PFSK-1 (cell line): ENCODE measurements at regions not wholly inside any gene's neighbourhood (a gene's known extent, or its start where the extent isn't known, plus 50 kb on each side); places are given as distances from the start of the nearest gene placed in this dataset.

Experiments
- FOXP2 ChIP-seq: optimal IDR thresholded peaks from 2 replicates; pipeline ENCODE3; 2011; ENCODE audit warnings: borderline replicate concordance, control low read depth, inconsistent platforms; ENCODE audit not compliant: insufficient read depth; ENCODE audit errors: extremely low read length, extremely low read depth
- POLR2AphosphoS5 ChIP-seq: IDR thresholded peaks from 2 replicates; pipeline ENCODE4 v1.6.1; 2012; ENCODE audit warnings: low read depth, mild to moderate bottlenecking, control low read depth, low read length, moderate library complexity
- SIN3A ChIP-seq: IDR thresholded peaks from 2 replicates; pipeline ENCODE4 v1.6.1; 2012; ENCODE audit warnings: mild to moderate bottlenecking, low read length, moderate library complexity, borderline replicate concordance; ENCODE audit not compliant: insufficient read depth
- TAF1 ChIP-seq: IDR thresholded peaks from 2 replicates; pipeline ENCODE4 v1.6.1; 2012; ENCODE audit warnings: low read length, control low read depth, borderline replicate concordance; ENCODE audit not compliant: insufficient read depth
- TF ChIP-seq, protein P1 (sequence below), 2 experiments: IDR thresholded peaks; 2 replicates each; pipeline versions ENCODE4 v1.6.1 to v1.8.0; 2011 to 2012; ENCODE audit warnings: low read depth in 2 of 2, low read length in 2 of 2, control low read depth in 1 of 2, inconsistent platforms in 1 of 2, mild to moderate bottlenecking in 1 of 2, moderate library complexity in 1 of 2; ENCODE audit not compliant: insufficient read depth in 1 of 2

DNA sequence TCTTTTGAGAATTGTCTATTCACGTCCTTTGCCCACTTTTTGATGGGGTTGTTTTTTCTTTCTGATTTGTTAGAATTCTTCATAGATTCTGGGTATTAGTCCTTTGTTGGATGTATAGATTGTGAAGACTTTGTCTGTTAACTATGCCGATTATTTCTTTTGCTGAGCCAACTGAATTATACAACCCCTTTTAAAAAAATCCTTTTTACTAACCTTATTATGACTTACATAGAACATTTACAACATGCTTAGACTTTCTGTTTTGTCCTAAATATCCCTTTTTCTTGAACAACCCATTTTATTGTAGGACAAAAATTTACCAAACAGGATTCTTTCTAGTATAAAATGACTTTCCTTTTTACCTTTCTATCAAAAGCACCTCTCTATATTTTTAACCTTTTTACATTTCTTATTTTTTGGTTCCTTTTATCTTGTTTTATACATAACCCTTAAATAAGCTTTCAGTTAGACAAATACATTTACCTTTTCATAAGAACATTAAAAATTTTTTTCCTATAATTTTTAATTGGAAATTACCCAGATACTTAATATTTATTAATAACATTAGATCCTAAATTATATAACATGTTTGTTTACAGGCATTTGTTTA is 70.4 kb upstream of the TTLL7 start:
- no peak for TF ChIP-seq POLR2AphosphoS5
- TF ChIP-seq SIN3A, result no peak
- TF ChIP-seq FOXP2, result no peak
- TF ChIP-seq TAF1, result no peak
- TF ChIP-seq, protein P1, sequence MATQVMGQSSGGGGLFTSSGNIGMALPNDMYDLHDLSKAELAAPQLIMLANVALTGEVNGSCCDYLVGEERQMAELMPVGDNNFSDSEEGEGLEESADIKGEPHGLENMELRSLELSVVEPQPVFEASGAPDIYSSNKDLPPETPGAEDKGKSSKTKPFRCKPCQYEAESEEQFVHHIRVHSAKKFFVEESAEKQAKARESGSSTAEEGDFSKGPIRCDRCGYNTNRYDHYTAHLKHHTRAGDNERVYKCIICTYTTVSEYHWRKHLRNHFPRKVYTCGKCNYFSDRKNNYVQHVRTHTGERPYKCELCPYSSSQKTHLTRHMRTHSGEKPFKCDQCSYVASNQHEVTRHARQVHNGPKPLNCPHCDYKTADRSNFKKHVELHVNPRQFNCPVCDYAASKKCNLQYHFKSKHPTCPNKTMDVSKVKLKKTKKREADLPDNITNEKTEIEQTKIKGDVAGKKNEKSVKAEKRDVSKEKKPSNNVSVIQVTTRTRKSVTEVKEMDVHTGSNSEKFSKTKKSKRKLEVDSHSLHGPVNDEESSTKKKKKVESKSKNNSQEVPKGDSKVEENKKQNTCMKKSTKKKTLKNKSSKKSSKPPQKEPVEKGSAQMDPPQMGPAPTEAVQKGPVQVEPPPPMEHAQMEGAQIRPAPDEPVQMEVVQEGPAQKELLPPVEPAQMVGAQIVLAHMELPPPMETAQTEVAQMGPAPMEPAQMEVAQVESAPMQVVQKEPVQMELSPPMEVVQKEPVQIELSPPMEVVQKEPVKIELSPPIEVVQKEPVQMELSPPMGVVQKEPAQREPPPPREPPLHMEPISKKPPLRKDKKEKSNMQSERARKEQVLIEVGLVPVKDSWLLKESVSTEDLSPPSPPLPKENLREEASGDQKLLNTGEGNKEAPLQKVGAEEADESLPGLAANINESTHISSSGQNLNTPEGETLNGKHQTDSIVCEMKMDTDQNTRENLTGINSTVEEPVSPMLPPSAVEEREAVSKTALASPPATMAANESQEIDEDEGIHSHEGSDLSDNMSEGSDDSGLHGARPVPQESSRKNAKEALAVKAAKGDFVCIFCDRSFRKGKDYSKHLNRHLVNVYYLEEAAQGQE (IDR thresholded peaks at IDR 0.05; ENCODE audit: insufficient read depth in 1 of 2, low read depth in 2 of 2, low read length in 2 of 2), result no peak

DNA sequence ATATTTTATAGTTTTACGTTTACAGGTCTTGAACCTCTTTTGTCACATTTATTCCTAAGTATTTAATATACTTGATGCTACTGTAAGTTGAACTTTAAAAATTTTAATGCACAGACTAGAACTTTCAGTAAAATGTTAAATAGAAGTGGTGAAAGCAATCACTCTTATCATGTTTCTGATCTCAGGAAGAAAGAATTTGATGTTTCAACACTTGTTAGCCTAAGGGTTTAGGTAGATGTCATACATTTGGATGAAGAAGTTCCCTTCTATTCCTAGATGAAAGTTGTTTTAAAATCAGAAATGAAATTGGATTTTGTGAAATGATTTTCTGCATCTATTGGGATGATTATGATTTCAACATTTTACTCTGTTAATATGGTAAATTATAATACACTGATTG is 63.6 kb upstream of the TTLL7 start:
- TF ChIP-seq FOXP2 (no peak), POLR2AphosphoS5 (no peak), TAF1 (no peak), SIN3A (no peak)
- TF ChIP-seq, protein P1 (IDR thresholded peaks at IDR 0.05; ENCODE audit: insufficient read depth in 1 of 2, low read depth in 2 of 2, low read length in 2 of 2), result no peak

DNA sequence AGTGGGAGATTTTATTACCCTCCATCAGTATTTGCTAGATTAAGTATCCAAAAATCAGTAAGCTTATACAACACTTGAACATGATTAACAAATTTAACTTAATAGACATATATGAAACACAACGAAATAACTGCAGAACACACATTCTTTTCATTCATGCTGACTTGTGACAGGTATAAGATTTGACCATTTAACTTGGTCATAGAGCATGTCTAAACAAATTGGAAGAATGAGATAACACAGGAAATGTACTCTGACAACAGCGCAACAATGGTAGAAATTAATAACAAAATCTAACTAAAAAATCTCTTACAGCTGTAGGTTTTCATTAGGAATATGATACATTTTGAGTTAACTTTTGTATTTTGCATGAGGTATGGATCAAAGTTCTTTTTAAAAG is 62.4 kb upstream of the TTLL7 start:
- TF ChIP-seq, protein P1 (IDR thresholded peaks at IDR 0.05; ENCODE audit: insufficient read depth in 1 of 2, low read depth in 2 of 2, low read length in 2 of 2), result no peak
- TF ChIP-seq FOXP2, result no peak
- no peak for TF ChIP-seq TAF1
- TF ChIP-seq POLR2AphosphoS5, result no peak
- no peak for TF ChIP-seq SIN3A

DNA sequence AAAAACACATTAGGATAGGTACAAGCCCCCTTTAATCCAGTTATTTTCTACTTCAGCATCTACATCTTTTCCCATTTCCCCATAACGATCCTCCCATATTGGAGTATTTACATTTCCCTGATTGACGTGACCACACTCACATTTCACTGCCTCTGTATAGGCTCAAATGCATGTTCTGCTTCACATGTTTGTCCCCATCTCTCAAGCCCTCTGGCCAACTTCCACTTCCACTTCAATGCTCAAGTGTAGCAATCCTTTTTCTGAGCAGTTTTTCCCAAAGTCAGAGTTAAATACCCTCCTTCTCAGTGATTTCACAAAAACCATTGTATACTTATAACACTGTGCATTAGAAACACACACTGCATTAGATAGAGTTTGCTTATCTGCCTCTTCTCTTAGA is 61.8 kb upstream of the TTLL7 start:
- no peak for TF ChIP-seq TAF1
- no peak for TF ChIP-seq FOXP2
- no peak for TF ChIP-seq SIN3A
- TF ChIP-seq POLR2AphosphoS5, result no peak
- TF ChIP-seq, protein P1 (IDR thresholded peaks at IDR 0.05; ENCODE audit: insufficient read depth in 1 of 2, low read depth in 2 of 2, low read length in 2 of 2), result no peak

DNA sequence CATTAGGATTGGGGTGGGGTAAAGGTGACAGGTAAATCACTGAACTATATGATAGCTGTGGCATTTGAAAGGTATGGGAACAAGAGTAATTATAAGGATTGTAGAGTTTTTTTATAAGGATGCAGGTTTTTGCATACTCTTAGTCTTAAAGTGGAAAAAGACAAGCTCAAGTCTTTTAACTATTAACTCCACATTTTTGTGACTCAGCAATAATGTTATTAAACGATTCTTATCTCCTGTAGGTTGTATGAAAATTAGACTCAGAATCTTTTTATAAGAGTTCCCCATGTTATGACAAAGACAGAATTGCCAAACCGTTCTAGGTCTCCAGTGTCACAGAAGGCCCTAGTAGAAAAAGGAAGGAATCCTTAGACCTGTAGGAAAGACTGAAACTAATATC is 49.9 kb upstream of the TTLL7 start:
- TF ChIP-seq SIN3A, result no peak
- no peak for TF ChIP-seq POLR2AphosphoS5
- no peak for TF ChIP-seq FOXP2
- TF ChIP-seq TAF1, result no peak
- TF ChIP-seq, protein P1 (IDR thresholded peaks at IDR 0.05; ENCODE audit: insufficient read depth in 1 of 2, low read depth in 2 of 2, low read length in 2 of 2), result no peak
